Gastrocnemius medialis (tissue), 4 donors: ENCODE measurements at regions not wholly inside any gene's neighbourhood (a gene's known extent, or its start where the extent isn't known, plus 50 kb on each side); places are given as distances from the start of the nearest gene placed in this dataset.

Source experiments
- ATAC-seq, 2 donors: fragments of 150-250 bp; one replicate each; pipeline ENCODE4 v1.9.1; 2016
- DNase-seq, 2 donors: peaks; one replicate each; pipeline ENCODE4 v3.0.0-alpha.2; 2019
- H3K27ac ChIP-seq, 4 donors: fragments of 200-600 bp; sonication (generic); 1 replicate in 1 of 4; 2 replicates in 3 of 4; pipeline ENCODE4 v1.5.1; 2016 to 2018; ENCODE audit warnings: mild to moderate bottlenecking in 2 of 4, moderate library complexity in 1 of 4
- H3K27me3 ChIP-seq, 3 donors: fragments of 200-600 bp; sonication (generic) in 2 of 3; 1 replicate in 1 of 3; 2 replicates in 2 of 3; pipeline versions ENCODE4 v1.5.1 to v1.6.0; 2016 to 2019; ENCODE audit warnings: mild to moderate bottlenecking in 1 of 3, moderate library complexity in 1 of 3
- H3K36me3 ChIP-seq, 2 donors: fragments of 200-600 bp; sonication (generic) in 1 of 2; one replicate each; pipeline ENCODE4 v1.5.1; 2017 to 2018
- H3K4me1 ChIP-seq, 2 donors: fragments of 200-600 bp; sonication (generic) in 1 of 2; one replicate each; pipeline ENCODE4 v1.5.1; 2016 to 2017; ENCODE audit warnings: mild to moderate bottlenecking in 2 of 2
- H3K4me3 ChIP-seq, 4 donors: fragments of 200-600 bp; sonication (generic) in 3 of 4; 1 replicate in 1 of 4; 2 replicates in 3 of 4; pipeline ENCODE4 v1.5.1; 2016 to 2019; ENCODE audit warnings: mild to moderate bottlenecking in 2 of 4
- H3K9me3 ChIP-seq, 3 donors: fragments of 200-600 bp; sonication (generic) in 2 of 3; 1 replicate in 1 of 3; 2 replicates in 2 of 3; pipeline ENCODE4 v1.5.1; 2016 to 2019
- POLR2A ChIP-seq, 2 donors: fragments of 450-650 bp; IDR thresholded peaks; one replicate each; pipeline ENCODE4 v1.6.1; 2017; ENCODE audit warnings: antibody characterized with exemption in 2 of 2, mild to moderate bottlenecking in 2 of 2, moderate library complexity in 2 of 2
- in situ Hi-C, 4 donors: fragments of 200-750 bp; cut with MboI; loops; one replicate each; pipeline versions ENCODE4 v1.15.0 to v1.8.0; 2017; ENCODE audit warnings: low sequenced_read_pairs in 4 of 4
- intact Hi-C: fragments of 100-400 bp; cut with DNase I; formaldehyde crosslinking; loops from one replicate; pipeline ENCODE4 v1.15.1; 2023; ENCODE audit warnings: low total_unique reads
- TF ChIP-seq, protein P1 (sequence below), 5 experiments: fragments of 450-650 bp in 3 of 5; fragments of 200-600 bp in 2 of 5; sonication (generic) in 2 of 5; IDR thresholded peaks in 4 of 5; conservative IDR thresholded peaks in 1 of 5; 1 replicate in 4 of 5; 2 replicates in 1 of 5; pipeline ENCODE4 v1.5.1; 2016 to 2019; ENCODE audit warnings: antibody characterized with exemption in 5 of 5, mild to moderate bottlenecking in 3 of 5, moderate library complexity in 3 of 5

DNA sequence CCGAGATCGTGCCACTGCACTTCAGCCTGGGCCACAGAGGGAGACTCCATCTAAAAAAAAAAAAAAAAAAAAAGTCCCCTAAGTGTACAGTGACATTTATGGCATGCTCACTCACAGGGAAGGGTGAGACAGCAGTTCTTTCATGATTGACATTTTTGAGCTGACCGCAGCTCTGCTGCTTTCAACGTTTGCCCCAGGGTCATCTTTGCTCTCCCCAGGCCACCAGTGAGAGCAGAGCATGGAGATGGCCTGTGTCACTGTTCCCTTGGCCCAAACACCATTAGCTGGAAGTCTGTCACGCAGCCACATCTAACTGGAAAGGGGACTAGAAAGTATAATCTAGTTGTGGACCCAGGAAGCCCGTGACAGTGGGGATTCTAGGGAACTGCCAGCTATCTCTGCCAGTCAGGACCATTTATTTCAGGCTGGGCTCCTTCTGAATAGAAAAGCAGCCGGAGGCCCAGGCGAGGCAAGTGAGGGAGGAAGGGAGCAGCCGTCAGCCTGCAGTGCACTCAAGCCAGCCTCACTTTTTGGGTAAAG, 193.4 kb upstream of the HES1 start:
- Histone ChIP-seq H3K4me3 (no peak overlapping the region), H3K36me3 (no peaks in the 10 kb centered on the region), H3K27me3 (no peaks in the 10 kb centered on the region), H3K27ac (no peak overlapping the region), H3K9me3 (no peaks in the 10 kb centered on the region), H3K4me1 (no peaks in the 10 kb centered on the region)
- in situ Hi-C loops (no loop called here), intact Hi-C loops (no loop called here)
- ATAC-seq (no peak), DNase-seq (no peak)
- no peak for TF ChIP-seq POLR2A (IDR thresholded peaks at IDR 0.05)
- TF ChIP-seq, protein P1, sequence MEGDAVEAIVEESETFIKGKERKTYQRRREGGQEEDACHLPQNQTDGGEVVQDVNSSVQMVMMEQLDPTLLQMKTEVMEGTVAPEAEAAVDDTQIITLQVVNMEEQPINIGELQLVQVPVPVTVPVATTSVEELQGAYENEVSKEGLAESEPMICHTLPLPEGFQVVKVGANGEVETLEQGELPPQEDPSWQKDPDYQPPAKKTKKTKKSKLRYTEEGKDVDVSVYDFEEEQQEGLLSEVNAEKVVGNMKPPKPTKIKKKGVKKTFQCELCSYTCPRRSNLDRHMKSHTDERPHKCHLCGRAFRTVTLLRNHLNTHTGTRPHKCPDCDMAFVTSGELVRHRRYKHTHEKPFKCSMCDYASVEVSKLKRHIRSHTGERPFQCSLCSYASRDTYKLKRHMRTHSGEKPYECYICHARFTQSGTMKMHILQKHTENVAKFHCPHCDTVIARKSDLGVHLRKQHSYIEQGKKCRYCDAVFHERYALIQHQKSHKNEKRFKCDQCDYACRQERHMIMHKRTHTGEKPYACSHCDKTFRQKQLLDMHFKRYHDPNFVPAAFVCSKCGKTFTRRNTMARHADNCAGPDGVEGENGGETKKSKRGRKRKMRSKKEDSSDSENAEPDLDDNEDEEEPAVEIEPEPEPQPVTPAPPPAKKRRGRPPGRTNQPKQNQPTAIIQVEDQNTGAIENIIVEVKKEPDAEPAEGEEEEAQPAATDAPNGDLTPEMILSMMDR (IDR thresholded peaks at IDR 0.05 in 4 of 5, conservative IDR thresholded peaks at IDR 0.05 in 1 of 5), result no peak

DNA sequence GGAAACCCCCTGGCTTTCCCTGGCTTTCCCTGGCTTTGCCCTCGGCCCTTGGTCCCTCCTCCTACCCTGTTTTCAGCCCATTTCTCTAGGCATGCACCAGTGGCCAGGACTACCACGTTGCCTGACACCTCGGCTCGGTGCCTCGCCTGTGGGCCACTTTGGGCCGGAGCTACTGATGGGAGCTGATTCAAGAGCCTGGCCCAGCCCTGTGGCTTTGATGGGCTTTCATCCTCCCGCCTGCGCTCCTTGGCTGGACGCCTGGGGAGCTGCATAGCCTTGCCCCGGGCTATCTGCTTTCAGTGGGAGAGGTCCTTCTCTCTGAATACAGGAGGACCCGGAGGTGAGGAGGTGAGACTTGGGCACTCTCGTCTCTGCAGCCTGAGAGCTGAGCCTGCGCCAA, 192.7 kb upstream of the HES1 start:
- no peak for ATAC-seq
- H3K4me1 ChIP-seq, result no peaks in the 10 kb centered on the region
- TF ChIP-seq, protein P1 (IDR thresholded peaks at IDR 0.05 in 4 of 5, conservative IDR thresholded peaks at IDR 0.05 in 1 of 5), result no peak
- no peak for TF ChIP-seq POLR2A (IDR thresholded peaks at IDR 0.05)
- no peak overlapping the region for H3K4me3 ChIP-seq
- intact Hi-C loops (no loop called here), in situ Hi-C loops (no loop called here)
- no peaks in the 10 kb centered on the region for H3K27me3 ChIP-seq
- H3K9me3 ChIP-seq, result no peaks in the 10 kb centered on the region
- H3K27ac ChIP-seq, result no peak overlapping the region
- DNase-seq, result no peak
- no peaks in the 10 kb centered on the region for H3K36me3 ChIP-seq

DNA sequence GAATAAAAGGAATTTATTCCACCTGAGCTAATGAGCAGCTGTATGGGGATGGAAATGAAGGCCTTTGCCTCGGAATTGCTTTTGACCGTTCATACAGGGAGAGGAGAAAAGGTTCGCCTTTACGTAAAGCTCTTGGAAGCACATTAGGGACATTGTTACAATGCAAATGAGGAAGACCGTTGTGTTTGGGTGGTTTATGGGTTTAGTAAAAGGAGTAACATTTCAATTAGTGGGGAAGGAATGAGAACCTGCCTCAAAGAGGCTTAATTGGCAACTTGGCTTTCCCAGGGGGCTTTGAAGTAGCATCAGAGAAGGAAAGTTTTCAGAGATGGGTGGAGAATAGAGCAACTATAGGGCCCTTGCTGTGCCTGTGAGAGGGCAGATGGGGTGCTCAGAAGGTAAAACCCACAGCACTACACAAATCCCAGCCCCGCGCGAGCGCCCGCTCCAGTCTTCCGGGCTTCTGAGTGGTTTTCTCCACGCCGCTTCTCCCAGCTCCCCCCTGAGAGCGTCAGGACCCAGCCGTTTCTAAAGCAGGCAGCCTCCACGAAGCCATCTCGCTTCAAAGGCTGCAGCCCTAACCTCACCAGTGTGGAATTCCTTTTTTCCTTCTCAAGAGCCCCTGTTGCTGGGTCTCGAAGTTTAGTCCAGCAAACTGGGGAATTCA, 192.0 kb upstream of the HES1 start:
- Histone ChIP-seq H3K27me3 (no peaks in the 10 kb centered on the region), H3K36me3 (no peaks in the 10 kb centered on the region), H3K4me1 (no peaks in the 10 kb centered on the region), H3K27ac (no peak overlapping the region), H3K9me3 (no peaks in the 10 kb centered on the region), H3K4me3 (no peak overlapping the region)
- in situ Hi-C loops, result no loop called here
- DNase-seq, result no peak
- ATAC-seq, result no peak
- no peak for TF ChIP-seq POLR2A (IDR thresholded peaks at IDR 0.05)
- TF ChIP-seq, protein P1 (IDR thresholded peaks at IDR 0.05 in 4 of 5, conservative IDR thresholded peaks at IDR 0.05 in 1 of 5), result no peak
- intact Hi-C loops, result no loop called here

DNA sequence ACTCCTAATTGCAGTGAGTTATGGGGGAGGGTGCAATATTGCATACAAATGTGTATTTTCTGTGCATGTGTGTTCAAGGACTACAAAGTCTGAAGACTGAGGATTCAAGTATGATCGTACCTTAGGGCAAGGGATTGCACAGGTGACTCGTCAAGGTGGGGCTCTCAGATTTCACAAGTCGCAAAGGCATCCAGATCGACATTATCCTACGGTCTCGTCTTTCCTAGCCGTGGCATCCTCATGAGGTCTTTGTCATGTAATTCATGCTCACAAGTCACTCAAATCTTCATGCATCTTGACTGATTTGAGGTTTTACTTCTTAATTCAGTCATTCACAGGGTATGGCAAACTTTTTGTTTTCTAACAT, 191.4 kb upstream of the HES1 start:
- H3K36me3 ChIP-seq, result no peaks in the 10 kb centered on the region
- no peaks in the 10 kb centered on the region for H3K4me1 ChIP-seq
- in situ Hi-C loops (no loop called here), intact Hi-C loops (no loop called here)
- no peak overlapping the region for H3K27ac ChIP-seq
- TF ChIP-seq, protein P1 (IDR thresholded peaks at IDR 0.05 in 4 of 5, conservative IDR thresholded peaks at IDR 0.05 in 1 of 5), result no peak
- TF ChIP-seq POLR2A (IDR thresholded peaks at IDR 0.05), result no peak
- no peaks in the 10 kb centered on the region for H3K9me3 ChIP-seq
- H3K27me3 ChIP-seq, result no peaks in the 10 kb centered on the region
- no peak overlapping the region for H3K4me3 ChIP-seq
- no peak for DNase-seq
- no peak for ATAC-seq

DNA sequence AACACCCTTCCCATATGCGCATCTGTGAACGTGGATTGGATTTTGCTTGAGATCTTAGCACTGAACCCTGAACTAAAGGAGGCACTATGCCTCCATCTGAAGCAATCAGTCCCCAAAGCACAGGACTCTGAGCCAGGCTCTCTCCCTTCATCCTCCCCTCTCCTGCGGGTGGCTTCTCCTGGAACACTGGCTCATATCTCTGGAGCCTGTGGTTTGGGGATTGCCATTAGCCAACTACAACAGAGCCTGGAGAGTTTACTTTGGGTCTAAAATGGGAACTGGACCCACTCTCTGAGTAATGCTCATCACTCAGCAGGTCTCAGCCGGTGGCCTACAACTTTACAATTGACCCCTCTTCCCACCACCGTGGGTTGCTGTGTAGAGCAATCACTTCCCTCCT, 190.8 kb upstream of the HES1 start:
- H3K4me1 ChIP-seq, result no peaks in the 10 kb centered on the region
- H3K36me3 ChIP-seq, result no peaks in the 10 kb centered on the region
- H3K27ac ChIP-seq, result no peak overlapping the region
- intact Hi-C loops, result no loop called here
- no peak for TF ChIP-seq POLR2A (IDR thresholded peaks at IDR 0.05)
- no peak for ATAC-seq
- no peaks in the 10 kb centered on the region for H3K9me3 ChIP-seq
- DNase-seq, result no peak
- no peak overlapping the region for H3K4me3 ChIP-seq
- no peaks in the 10 kb centered on the region for H3K27me3 ChIP-seq
- in situ Hi-C loops, result no loop called here
